ENCODE measurements at regions not wholly inside any gene's neighbourhood (a gene's known extent, or its start where the extent isn't known, plus 50 kb on each side); places are given as distances from the start of the nearest gene placed in this dataset.
"Not testable (repeated sequence)": the region's sequence is repeated elsewhere in the genome, so short reads cannot be mapped to it uniquely, and the experiment has no call there.

DNA sequence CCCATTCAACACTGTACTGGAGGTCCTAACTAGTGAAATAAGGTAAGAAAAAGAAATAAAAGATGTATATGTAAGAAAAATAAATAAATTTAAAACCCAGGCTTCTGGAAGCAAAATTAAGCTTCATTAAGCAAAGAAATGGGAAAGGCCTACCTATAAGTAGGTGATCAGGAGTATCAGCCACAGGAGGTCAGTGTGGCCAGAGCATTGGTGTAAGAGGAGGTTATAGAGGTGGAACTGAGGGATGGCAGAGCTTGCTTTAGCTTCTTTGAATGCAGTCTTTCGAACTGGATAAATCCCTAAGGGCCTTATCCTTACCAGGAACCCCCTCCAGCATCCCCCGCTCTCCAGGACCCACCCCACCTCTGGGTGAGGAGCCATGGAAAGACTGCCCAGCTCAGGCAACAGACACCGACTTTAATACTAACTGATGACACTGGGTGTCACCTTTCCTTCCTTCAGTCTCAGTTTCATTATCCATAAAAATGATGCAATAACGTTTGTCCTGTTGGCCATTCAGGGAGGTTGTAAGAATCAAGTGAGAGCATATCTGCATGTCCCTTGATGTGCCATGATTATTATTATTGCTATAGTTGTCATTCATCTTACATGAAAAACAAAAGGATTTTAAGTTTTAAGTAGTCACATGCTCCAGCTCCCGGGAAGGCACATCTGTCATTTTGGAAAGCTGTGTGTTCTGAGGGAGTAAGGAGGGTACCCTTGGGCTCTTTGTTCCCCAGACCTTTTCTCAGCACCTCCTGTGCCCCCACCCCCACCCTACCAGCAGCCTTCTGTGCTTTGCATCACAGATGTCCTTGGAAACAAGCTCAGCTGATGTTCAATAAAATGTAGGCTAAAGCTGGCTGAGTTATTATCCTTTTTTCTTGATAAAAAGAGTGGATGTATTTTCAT lies 50.8 kb upstream of the CTNNA1 start:
- Mint-ChIP-seq H3K4me1 (ENCODE audit: low read depth) (no peaks in the 10 kb centered on the region), H3K27me3 (ENCODE audit: low read depth) (peaks cover 63% of the 10 kb centered on the region), H3K4me3 (no peak overlapping the region), H3K9me3 (no peaks in the 10 kb centered on the region), H3K36me3 (ENCODE audit: insufficient read depth) (no peaks in the 10 kb centered on the region)
- DNase-seq (no peak), ATAC-seq (no peak)

DNA sequence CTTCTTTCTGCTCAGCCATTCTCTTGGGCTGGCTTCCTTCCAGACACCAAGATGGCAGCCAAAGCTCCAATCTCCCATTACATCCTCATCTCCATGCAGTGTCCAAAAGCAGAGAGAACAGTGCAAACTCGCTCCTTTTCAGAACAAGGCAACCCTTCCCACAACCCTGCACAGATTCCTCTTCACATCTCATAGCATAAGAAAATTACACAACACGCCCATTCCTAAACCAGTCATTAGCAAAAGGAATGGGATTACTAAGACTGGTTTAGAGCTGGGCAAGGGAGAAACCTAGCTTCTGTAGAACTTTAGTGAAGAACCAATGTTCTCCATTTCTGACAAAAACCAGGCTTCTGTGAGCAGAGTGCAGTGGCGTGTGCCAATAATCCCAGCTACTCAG lies 51.5 kb upstream of the CTNNA1 start:
- DNase-seq (no peak), ATAC-seq (no peak)
- Mint-ChIP-seq H3K4me3 (no peak overlapping the region), H3K36me3 (ENCODE audit: insufficient read depth) (no peaks in the 10 kb centered on the region), H3K4me1 (ENCODE audit: low read depth) (no peaks in the 10 kb centered on the region), H3K27me3 (ENCODE audit: low read depth) (peaks cover 57% of the 10 kb centered on the region), H3K9me3 (no peaks in the 10 kb centered on the region)

DNA sequence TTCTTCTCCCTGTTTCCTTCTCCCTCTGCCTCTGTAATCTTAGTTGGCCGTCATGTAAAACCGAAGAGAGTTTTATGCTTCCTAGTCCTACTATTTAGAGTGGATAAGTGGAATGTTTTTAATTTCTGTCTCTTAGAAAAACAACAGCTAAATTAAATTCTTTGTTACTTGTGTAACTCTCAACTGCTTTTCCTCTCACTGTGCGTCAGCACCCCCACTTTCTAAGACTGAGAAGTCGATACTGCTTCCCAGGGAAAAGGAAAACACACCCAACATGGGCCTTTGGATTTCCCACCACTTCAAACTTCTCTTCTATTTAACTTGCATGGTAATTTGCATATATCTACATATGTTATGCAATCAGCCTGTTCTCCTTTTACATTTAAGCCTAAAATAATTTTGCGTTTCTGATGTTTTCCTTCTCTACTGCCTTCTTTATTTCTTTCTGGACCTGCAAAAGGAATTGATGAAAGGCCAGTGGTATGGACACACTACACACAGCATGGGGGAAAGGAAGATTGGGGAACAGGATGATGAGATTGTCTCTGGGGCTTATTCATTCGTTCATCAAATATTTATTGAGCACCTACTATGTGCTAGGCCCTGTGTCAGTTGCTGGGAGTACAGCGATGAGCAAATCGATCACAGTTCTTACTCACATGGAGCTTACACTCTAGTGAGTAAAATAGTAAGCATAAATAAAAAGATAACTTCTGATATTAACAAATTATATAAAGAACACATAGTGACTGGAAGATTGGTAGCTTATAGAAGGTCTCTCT lies 52.5 kb upstream of the CTNNA1 start:
- peaks cover 53% of the 10 kb centered on the region for H3K27me3 Mint-ChIP-seq (ENCODE audit: low read depth)
- no peaks in the 10 kb centered on the region for H3K4me1 Mint-ChIP-seq (ENCODE audit: low read depth)

DNA sequence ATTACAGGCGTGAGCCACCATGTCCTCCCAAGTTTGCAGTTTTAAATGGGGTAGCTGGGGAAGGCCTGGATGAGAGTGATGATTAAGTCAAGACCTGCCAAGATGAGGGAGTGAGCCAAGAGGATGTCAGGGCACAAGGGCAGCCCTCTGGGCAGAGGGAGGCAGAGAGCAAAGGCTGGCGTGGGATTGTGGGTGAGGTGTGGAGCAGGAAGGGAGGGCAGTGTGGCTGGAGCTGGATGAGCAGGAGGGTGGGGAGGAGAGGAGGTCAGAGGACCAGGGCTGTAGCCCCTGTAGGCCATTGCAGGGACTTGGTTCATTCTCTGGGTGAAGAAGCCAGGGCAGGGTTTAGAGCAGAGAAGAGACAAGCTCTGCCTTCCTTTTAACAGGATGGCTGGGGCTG lies 53.7 kb upstream of the CTNNA1 start:
- Mint-ChIP-seq H3K9me3 (no peaks in the 10 kb centered on the region), H3K4me3 (no peak overlapping the region), H3K4me1 (ENCODE audit: low read depth) (no peaks in the 10 kb centered on the region), H3K27me3 (ENCODE audit: low read depth) (peaks cover 54% of the 10 kb centered on the region), H3K36me3 (ENCODE audit: insufficient read depth) (no peaks in the 10 kb centered on the region)
- ATAC-seq (no peak), DNase-seq (no peak)

More for the DNA sequence above, 52.5 kb upstream of the CTNNA1 start:
- no peaks in the 10 kb centered on the region for H3K36me3 Mint-ChIP-seq (ENCODE audit: insufficient read depth)
- ATAC-seq: no peak
- no peak for DNase-seq
- no peaks in the 10 kb centered on the region for H3K9me3 Mint-ChIP-seq
- no peak overlapping the region for H3K4me3 Mint-ChIP-seq

DNA sequence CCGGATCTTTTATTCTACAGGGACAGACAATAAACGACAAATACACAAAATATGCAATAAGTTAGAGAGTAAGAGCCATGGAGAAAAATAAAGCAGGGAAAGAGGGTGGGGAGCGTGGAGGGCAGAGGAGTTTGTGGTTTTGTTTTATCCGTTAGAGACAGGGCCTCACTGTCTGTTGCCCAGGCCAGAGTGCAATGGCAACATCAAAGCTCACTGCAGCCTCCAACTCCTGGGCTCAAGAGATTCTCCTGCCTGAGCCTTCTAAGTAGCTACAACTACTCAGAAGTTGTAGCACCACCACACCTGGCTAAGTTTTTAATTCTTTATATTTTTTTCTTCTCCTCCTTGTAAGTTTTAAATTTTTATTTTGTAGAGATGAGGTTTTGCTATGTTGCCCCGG lies 54.5 kb upstream of the CTNNA1 start:
- no peaks in the 10 kb centered on the region for H3K4me1 Mint-ChIP-seq (ENCODE audit: low read depth)
- H3K9me3 Mint-ChIP-seq: no peaks in the 10 kb centered on the region
- ATAC-seq (no peak), DNase-seq (no peak)
- no peak overlapping the region for H3K4me3 Mint-ChIP-seq
- H3K36me3 Mint-ChIP-seq (ENCODE audit: insufficient read depth): no peaks in the 10 kb centered on the region
- peaks cover 57% of the 10 kb centered on the region for H3K27me3 Mint-ChIP-seq (ENCODE audit: low read depth)

DNA sequence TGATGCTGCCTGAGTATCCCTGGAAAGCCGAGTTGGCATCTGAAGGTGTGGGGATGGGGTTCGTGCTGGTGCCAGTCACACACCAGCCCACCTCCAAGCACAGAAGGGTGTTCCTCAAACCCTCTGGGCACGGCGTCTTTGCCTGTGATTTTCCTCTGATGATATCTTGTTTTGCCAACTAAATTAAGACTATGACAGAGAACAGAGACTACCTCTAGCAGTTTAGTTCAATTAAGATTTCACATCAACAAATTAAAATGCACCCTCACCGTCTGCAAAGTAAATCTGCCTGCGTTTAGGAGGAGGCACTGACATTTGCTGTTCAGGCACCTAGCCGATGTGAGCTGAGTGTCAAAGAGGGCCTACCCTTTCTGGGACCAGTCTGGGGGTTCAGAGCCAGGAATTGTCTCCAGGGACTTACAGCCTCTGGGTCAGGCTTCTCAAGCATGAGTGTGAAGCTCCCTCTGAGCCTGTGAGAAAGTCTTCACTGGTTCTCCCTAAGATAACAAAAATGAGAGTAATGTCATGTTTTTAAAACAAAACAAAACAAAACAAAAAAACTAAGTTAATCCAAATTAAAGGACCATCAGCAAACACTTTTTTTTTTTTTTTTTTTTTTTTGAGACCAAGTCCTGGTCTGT lies 55.4 kb upstream of the CTNNA1 start:
- no peaks in the 10 kb centered on the region for H3K4me1 Mint-ChIP-seq (ENCODE audit: low read depth)
- peaks cover 51% of the 10 kb centered on the region for H3K27me3 Mint-ChIP-seq (ENCODE audit: low read depth)

DNA sequence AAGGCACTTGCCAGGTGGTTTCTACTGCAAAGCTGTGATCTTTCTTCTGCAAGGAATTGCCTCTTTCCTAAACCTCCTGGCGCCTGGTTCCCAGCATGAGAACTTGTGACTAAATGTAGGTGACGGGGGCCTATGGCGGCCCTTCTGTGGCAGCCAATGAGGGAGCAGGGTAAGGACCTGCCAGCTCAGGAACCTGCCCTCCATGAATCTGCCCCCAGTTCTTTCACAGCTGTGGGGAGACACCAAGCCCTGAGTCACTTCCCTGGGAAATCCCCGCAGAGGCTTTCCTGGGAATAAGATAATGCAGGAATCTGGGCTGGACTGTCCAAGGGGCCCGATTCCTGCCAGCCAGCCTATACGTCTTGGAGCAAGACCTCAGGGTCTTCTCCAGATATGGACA lies 56.7 kb upstream of the CTNNA1 start:
- no peaks in the 10 kb centered on the region for H3K36me3 Mint-ChIP-seq (ENCODE audit: insufficient read depth)
- no peak for DNase-seq
- H3K27me3 Mint-ChIP-seq (ENCODE audit: low read depth): peaks cover 42% of the 10 kb centered on the region
- no peaks in the 10 kb centered on the region for H3K9me3 Mint-ChIP-seq
- no peak for ATAC-seq
- H3K4me3 Mint-ChIP-seq: no peak overlapping the region
- H3K4me1 Mint-ChIP-seq (ENCODE audit: low read depth): peaks cover 4% of the 10 kb centered on the region

More for the DNA sequence above, 55.4 kb upstream of the CTNNA1 start:
- Mint-ChIP-seq H3K4me3 (no peak overlapping the region), H3K9me3 (no peaks in the 10 kb centered on the region), H3K36me3 (ENCODE audit: insufficient read depth) (no peaks in the 10 kb centered on the region)
- DNase-seq (no peak), ATAC-seq (no peak)

DNA sequence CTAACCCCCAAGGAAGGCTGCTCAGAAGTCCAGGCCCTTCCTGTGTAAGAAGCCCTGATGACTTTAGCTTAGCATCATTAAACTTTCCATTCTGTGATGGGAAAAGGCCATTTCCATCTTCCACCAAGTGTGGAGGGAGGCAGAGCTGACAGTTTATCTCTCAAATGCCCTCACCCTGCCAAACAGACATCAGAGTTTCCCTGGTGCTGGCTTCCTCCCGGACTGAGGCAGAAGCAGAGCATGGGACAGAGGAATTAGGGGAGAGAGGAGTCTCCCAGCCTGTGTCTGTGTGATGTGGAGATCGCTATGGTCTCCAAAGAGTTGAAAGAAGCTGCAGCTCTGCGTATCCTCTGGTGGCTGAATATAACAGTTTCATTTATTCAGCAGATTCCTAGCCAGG lies 57.4 kb upstream of the CTNNA1 start:
- Mint-ChIP-seq H3K4me1 (ENCODE audit: low read depth) (peaks cover 4% of the 10 kb centered on the region), H3K36me3 (ENCODE audit: insufficient read depth) (no peaks in the 10 kb centered on the region), H3K27me3 (ENCODE audit: low read depth) (peaks cover 39% of the 10 kb centered on the region), H3K9me3 (no peaks in the 10 kb centered on the region), H3K4me3 (no peak overlapping the region)
- no peak for DNase-seq
- no peak for ATAC-seq

DNA sequence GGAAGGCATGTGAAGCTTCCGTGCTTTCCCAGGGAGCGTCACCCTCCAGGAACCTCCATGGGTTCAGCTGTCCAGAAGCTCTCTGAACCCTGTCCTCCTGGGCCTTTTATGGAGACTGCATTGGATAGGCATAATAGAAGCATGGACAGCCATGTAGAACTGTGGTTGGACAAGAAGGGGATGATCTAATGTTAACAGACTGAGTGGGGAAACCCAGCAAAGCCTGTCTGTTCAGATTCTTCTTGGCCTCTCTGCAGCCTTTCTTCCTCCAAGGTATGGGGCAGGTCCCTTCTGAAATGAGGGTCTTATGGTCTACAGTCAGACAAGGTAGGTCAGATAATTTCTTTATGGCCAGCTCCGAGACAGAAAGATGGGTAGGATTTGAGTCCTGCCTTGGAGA lies 59.1 kb upstream of the CTNNA1 start:
- peaks cover 35% of the 10 kb centered on the region for H3K27me3 Mint-ChIP-seq (ENCODE audit: low read depth)
- H3K4me1 Mint-ChIP-seq (ENCODE audit: low read depth): peaks cover 4% of the 10 kb centered on the region
- no peaks in the 10 kb centered on the region for H3K9me3 Mint-ChIP-seq
- DNase-seq (no peak), ATAC-seq (no peak)
- H3K36me3 Mint-ChIP-seq (ENCODE audit: insufficient read depth): no peaks in the 10 kb centered on the region
- no peak overlapping the region for H3K4me3 Mint-ChIP-seq

DNA sequence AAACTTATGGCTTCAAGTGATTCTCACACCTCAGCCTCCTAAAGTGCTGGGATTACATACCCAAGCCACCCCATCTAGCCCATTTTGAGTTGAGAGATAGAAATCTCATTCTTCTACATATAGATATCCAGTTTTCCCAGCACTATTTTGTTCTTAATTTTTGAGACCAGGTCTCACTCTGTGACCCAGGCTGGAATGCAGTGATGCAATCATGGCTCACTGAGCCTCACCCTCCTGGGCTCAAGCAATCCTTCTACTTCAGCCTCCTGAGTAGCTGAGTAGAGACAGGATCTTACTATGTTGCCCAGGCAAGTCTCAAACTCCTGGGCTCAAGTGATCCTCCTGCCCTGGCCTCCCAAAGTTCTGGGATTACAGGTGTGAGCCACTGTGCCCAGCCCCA lies 60.9 kb upstream of the CTNNA1 start:
- no peaks in the 10 kb centered on the region for H3K9me3 Mint-ChIP-seq
- no peaks in the 10 kb centered on the region for H3K36me3 Mint-ChIP-seq (ENCODE audit: insufficient read depth)
- no peak overlapping the region for H3K4me3 Mint-ChIP-seq
- peaks cover 42% of the 10 kb centered on the region for H3K27me3 Mint-ChIP-seq (ENCODE audit: low read depth)
- DNase-seq: no peak
- ATAC-seq: no peak
- H3K4me1 Mint-ChIP-seq (ENCODE audit: low read depth): peaks cover 4% of the 10 kb centered on the region

DNA sequence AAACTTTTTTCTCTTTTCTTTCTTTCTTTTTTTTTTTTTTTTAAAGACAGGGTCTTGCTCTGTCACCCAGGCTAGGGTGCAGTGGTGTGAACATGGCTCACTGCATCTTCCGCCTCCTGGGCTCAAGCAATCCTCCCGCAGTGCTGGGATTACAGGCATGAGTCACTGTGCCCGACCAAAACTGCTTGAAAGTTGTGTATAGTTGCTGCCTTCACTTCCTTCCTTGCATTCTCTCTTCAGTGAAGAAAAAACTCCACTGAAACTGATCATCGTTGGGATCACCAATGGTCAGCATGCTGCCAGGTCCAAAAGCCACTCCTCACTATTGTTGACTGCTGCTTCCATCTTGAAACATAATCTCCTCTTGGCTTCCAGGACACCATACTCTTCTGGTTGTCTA lies 66.6 kb upstream of the CTNNA1 start:
- DNase-seq (no peak), ATAC-seq (no peak)
- Mint-ChIP-seq H3K27me3 (ENCODE audit: low read depth) (peaks cover 53% of the 10 kb centered on the region), H3K9me3 (peaks cover 6% of the 10 kb centered on the region), H3K4me1 (ENCODE audit: low read depth) (peaks cover 2% of the 10 kb centered on the region), H3K4me3 (no peak overlapping the region), H3K36me3 (ENCODE audit: insufficient read depth) (no peaks in the 10 kb centered on the region)

DNA sequence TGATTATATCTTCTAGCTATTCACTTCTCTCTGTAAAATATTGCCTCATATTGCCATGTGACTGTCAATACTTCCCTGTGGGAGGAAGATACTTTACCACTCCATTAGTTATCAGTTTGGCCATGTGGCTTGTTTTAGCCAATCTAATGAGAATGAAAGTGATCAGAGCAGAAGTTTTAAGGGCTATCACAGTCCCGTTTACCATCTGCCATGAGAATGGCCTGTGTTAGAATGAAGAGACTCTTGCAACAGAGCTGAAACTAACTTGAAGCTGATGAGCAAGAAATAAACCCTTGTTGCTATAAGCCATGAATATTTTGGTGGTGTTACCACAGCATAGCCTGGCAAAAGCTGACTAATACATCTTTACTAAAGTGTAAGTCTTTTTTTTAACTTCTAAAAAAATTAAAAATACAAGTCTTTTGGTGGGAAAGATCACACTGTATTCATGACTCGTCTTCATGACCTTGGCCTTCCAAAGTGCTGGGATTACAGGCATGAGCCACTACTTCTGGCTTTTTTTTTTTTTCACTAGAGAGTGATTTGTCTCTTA lies 68.0 kb upstream of the CTNNA1 start:
- H3K27me3 Mint-ChIP-seq (ENCODE audit: low read depth): peaks cover 50% of the 10 kb centered on the region

DNA sequence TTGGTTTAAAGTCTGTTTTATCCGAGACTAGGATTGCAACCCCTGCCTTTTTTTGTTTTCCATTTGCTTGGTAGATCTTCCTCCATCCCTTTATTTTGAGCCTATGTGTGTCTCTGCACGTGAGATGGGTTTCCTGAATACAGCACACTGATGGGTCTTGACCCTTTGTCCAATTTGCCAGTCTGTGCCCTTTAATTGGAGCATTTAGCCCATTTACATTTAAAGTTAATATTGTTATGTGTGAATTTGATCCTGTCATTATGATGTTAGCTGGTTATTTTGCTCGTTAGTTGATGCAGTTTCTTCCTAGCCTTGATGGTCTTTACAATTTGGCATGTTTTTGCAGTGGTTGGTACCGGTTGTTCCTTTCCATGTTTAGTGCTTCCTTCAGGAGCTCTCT lies 70.8 kb upstream of the CTNNA1 start:
- not testable (repeated sequence) for H3K4me3 Mint-ChIP-seq; ATAC-seq; H3K4me1 Mint-ChIP-seq (ENCODE audit: low read depth); H3K36me3 Mint-ChIP-seq (ENCODE audit: insufficient read depth); DNase-seq; H3K9me3 Mint-ChIP-seq
- peaks cover 58% of the 10 kb centered on the region for H3K27me3 Mint-ChIP-seq (ENCODE audit: low read depth)

More for the DNA sequence above, 68.0 kb upstream of the CTNNA1 start:
- DNase-seq (no peak), ATAC-seq (no peak)
- Mint-ChIP-seq H3K4me3 (no peak overlapping the region), H3K36me3 (ENCODE audit: insufficient read depth) (no peaks in the 10 kb centered on the region), H3K9me3 (peaks cover 6% of the 10 kb centered on the region), H3K4me1 (ENCODE audit: low read depth) (no peaks in the 10 kb centered on the region)

DNA sequence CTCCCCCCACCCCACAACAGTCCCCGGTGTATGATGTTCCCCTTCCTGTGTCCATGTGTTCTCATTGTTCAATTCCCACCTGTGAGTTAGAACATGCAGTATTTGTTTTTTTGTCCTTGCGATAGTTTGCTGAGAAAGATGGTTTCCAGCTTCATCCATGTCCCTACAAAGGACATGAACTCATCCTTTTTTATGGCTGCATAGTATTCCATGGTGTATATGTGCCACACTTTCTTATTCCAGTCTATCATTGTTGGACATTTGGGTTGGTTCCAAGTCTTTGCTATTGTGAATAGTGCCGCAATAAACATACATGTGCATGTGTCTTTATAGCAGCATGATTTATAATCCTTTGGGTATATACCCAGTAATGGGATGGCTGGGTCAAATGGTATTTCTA lies 74.4 kb upstream of the CTNNA1 start:
- peaks cover 13% of the 10 kb centered on the region for H3K9me3 Mint-ChIP-seq
- not testable (repeated sequence) for H3K4me1 Mint-ChIP-seq (ENCODE audit: low read depth); H3K36me3 Mint-ChIP-seq (ENCODE audit: insufficient read depth); H3K4me3 Mint-ChIP-seq; DNase-seq; ATAC-seq
- peaks cover 49% of the 10 kb centered on the region for H3K27me3 Mint-ChIP-seq (ENCODE audit: low read depth)

Measured in activated T-cell treated with anti-CD3 and anti-CD28 coated beads, Interleukin-2, amount 50 U/mL, for 4 hours (primary cell).